CD4-positive, alpha-beta T cell treated with Interleukin-15 for 1 hour (primary cell): ENCODE measurements at regions not wholly inside any gene's neighbourhood (a gene's known extent, or its start where the extent isn't known, plus 50 kb on each side); places are given as distances from the start of the nearest gene placed in this dataset.

Experiments
- DNase-seq: peaks from one replicate; pipeline ENCODE4 v3.0.0-alpha.2; 2020

GRCh38 chr9:91043056-91043810 lies 241.6 kb downstream of the SYK start:
- no peak for DNase-seq

DNA sequence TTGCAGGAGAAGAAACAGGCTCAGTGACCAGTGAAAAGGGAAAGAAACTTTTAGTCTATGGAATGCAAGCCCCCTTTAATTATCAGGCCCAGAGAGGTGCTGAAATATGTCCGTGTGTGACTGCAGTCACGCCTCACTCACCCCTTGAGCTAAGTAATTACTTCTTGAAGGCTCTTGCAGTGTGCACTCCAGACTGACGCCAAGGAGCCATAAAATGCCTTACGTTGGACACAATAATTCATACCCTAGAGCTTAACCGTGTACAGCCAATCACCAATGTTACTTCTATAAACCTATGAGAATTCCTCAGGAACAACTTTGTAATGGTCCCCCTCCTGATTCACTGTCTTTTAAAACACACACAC lies 242.2 kb downstream of the SYK start:
- no peak for DNase-seq

DNA sequence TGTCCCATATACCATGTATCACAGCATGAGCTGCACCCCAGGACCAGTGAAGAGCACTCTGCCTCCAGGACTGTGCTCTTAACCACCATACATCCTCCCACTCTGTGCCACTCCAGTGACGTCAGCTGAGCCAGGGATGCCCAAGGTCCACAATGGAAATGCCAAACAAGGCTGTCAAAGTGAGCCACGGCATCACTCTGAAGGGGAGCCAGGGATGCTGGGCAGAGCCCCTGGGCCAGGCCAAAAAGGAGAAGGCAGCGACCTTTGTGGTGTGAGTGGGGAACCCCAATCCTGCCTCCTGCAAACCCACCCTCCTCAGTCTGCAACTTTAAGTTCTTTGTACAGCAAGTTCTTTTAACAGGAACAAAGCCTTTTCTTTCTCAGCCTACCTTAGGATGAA lies 242.7 kb downstream of the SYK start:
- DNase-seq: no peak

GRCh38 chr9:91045041-91045440 lies 243.4 kb downstream of the SYK start:
- no peak for DNase-seq

DNA sequence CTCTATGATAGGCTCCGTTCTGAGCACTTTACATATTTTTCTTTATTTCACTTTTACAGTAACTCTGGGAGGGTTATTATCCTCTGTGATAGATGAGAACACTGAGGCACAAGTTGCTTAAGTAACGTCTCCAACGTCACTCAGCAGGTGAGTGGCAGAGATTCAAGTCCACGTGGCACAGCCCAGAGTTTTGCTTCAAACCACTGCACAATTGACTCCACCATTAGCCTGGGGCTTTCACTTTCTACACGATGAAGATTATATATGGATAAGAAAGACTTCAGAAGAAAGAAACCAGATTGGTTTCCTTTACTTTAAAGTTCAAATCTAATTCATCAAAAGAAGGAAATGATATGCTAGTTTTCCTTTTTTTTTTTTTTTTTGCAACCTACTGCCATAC lies 245.9 kb downstream of the SYK start:
- DNase-seq: no peak

DNA sequence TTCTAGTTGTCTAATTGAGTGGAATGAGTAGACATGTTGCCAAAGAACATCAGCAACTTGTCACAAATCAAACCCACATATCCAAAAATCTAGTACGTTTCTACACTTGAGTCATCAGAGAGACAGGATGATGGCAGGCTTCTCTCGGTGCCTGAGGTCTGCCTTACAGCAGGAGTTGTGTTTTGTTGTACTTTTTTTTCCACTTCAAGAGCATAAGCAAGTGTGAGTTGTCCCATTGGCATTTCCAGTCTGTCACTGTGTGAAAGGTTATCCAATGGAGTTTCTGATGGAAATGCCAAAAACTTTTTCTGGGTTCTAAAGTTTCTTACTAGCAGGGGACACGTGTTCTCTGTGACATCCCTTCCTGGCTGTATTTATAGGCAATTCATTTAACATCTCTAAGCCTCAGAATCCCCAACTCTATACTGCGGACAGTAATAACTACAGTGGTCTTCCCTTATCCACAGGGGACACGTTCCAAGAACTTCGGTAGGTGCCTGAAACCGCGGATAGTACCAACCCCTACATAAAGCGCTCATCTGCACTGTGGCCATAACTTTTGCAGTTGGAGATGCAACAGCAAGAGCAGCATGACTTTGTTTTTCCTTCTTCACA lies 246.5 kb downstream of the SYK start:
- no peak for DNase-seq

DNA sequence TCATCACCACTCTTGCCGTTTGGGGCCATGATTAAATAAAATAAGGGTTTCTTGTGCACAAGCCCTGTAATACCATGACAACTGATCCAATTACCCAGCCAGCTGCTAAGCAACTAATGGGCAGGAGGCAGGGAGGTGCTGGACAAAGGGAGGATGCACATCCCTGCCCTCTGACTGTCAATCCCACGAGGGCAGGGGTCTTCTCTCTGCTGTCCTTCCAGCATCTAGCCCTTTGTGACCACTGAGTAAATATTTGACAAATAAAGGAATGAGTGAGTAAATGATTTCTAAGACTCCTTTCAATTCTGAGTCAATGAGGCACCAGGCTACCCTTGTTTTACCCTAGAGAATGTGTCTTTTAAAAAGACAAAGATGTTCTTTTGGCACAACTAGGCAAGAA lies 247.1 kb downstream of the SYK start:
- no peak for DNase-seq

- DNase-seq: no peak
These were observed 252.2 kb downstream of the SYK start for GRCh38 chr9:91053824-91054223.

GRCh38 chr9:91055845-91056244 lies 254.2 kb downstream of the SYK start:
- no peak for DNase-seq

DNA sequence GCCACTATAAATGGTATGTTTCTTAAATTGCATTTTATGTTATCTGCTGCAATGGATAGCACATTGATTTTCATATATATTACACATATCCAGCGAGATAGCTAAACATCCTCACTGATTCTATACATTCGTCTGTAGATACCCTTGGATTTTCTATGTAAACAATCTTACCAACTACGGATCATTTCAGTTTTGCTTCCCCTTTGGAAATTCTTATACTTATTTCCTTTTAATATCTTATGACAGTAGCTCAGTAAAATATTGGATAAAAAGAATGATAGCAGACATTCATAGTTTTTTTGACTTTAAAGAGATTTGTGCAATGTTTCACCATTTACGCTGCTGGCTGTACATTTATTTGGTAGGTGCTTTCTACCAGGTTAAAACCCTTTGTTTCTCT lies 254.9 kb downstream of the SYK start:
- DNase-seq: no peak

DNA sequence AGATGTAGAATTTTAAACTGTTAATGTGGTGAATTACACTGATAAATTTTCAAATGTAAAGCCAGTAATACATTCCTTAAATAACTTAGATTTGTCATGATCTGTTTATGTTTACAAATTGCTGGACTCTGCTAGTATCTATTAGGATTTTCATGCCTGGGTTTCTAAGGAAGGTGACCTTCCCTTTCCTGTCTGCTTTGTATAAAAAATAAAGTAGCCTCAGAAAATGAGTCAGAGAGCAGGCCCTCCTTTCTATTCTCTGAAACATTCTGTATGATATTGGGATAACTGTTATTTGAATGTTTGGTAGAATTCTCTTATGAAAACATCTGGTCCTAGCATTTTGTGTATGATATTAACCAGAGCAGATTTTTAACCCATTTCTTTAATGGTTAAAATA lies 255.3 kb downstream of the SYK start:
- no peak for DNase-seq

GRCh38 chr9:91059713-91060112 lies 258.1 kb downstream of the SYK start:
- no peak for DNase-seq

DNA sequence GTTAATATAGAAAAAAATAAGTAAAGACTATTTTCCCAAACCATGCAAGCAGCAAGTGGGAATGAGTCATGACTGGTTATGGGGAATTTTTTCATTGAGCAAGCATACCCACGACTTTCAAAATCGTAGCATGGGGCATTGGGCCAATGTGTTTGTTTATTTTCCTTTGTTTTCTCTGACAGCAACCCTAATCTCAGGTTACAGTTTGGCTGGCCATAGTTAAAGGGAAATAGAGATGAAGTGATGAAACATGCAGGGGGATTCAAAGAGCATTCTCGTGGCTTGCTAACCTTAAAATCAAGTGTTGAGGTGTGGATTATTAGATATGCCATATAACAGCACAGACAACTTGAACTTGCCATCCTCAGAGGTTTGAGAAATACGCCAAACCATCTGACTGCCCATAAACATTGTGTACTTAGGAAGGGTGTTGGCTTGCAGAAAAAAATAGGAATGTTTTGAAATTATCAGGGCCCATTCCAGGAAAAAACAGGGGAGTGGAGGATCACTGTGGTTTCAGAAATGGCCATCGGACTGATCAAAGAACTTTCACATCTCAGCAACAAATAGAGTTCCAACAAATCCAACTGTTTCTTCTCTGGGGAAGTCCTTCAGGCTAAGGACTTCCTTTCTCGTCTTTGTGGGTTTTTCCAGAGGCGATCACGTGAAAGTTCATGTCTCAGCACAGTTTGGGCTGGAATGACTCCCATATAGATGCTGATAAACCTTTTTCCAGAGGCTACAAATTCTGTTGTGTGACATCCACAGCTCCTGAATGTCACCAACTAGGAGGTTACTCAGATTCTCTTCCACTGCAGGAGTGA lies 259.1 kb downstream of the SYK start:
- DNase-seq: no peak

- DNase-seq: no peak
These were observed 259.9 kb downstream of the SYK start for GRCh38 chr9:91061506-91061905.

DNA sequence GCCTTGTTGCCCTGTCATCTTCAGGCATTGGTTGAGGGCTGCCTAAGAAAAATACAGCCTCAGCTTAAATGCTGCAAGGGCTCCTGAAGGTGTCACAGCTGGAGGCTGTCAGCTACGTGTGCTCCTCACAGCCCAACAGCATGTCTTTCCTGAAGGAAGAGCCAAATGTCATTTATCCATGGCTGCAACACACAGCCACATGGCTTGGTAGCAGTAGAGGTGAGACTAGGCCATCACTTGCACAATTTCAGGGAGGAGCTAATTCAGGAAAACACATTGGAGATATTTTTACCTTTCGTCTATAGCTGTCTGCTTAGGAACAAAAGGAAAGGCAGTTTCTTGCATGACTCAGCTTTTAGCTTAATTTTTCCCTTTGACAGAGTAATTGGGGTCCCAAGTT lies 260.7 kb downstream of the SYK start:
- DNase-seq: no peak

GRCh38 chr9:91063471-91063870 lies 261.9 kb downstream of the SYK start:
- DNase-seq: no peak

GRCh38 chr9:91065231-91066041 lies 263.8 kb downstream of the SYK start:
- no peak for DNase-seq

- DNase-seq: no peak
These were observed 264.4 kb downstream of the SYK start for GRCh38 chr9:91066042-91066415.

DNA sequence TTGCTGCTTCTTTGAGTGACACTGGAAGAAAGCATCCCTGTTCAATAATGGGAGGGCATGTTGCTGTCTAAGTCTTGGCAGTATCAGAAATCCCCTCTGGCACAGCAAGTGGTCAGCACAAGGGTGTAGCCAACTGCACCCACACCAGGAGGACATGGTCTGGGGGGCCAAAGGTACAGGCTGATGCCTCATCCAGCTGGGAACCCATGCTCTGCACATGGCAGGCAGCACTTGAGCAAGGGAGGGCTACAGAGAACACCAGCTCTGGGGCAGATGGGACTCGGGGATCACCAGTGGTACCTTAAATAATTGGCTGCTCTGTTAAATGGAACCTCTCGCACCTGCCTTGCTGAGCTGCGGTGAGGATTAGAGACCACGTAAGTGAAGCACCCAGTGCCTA lies 265.2 kb downstream of the SYK start:
- no peak for DNase-seq

- no peak for DNase-seq
These were observed 265.8 kb downstream of the SYK start for GRCh38 chr9:91067306-91067860.

GRCh38 chr9:91071184-91071990 lies 269.8 kb downstream of the SYK start:
- no peak for DNase-seq
